Astrocyte of the spinal cord (primary cell): ENCODE measurements at regions not wholly inside any gene's neighbourhood (a gene's known extent, or its start where the extent isn't known, plus 50 kb on each side); places are given as distances from the start of the nearest gene placed in this dataset.

Source experiments
- DNase-seq: peaks from one replicate; pipeline ENCODE4 v3.0.0; 2011; ENCODE audit warnings: low read depth, low spot score
- H3K4me3 ChIP-seq: 2 replicates; pipeline ENCODE4 v1.5.1; 2011; ENCODE audit warnings: low read depth, mild to moderate bottlenecking, low read length, moderate library complexity
- CTCF ChIP-seq: IDR thresholded peaks from 2 replicates; pipeline ENCODE4 v1.5.1; 2012; ENCODE audit warnings: low read depth, mild to moderate bottlenecking, low read length, inconsistent platforms
- in situ Hi-C: cut with HindIII; loops from 2 replicates; pipeline ENCODE4 v1.10.0; 2017; ENCODE audit warnings: low sequenced_read_pairs

GRCh38 chr12:14066021-14066420 lies 84.6 kb upstream of the GRIN2B start:
- DNase-seq: no peak
- in situ Hi-C loops: no loop called here

GRCh38 chr12:14068961-14069360 lies 87.6 kb upstream of the GRIN2B start:
- DNase-seq: no peak
- in situ Hi-C loops: no loop called here
- no peak for TF ChIP-seq CTCF
- H3K4me3 ChIP-seq: no peak overlapping the region

More at GRCh38 chr12:14066021-14066420, 84.6 kb upstream of the GRIN2B start:
- no peak overlapping the region for H3K4me3 ChIP-seq
- TF ChIP-seq CTCF: no peak

- TF ChIP-seq CTCF: no peak
- DNase-seq: no peak
- H3K4me3 ChIP-seq: no peak overlapping the region
- in situ Hi-C loops: no loop called here
Observed at GRCh38 chr12:14071833-14072232, 90.4 kb upstream of the GRIN2B start.

GRCh38 chr12:14072987-14073386 lies 91.6 kb upstream of the GRIN2B start:
- TF ChIP-seq CTCF: no peak
- H3K4me3 ChIP-seq: no peak overlapping the region
- DNase-seq: no peak

GRCh38 chr12:14075797-14076393 lies 94.5 kb upstream of the GRIN2B start:
- in situ Hi-C loops: no loop called here
- no peak overlapping the region for H3K4me3 ChIP-seq
- DNase-seq: no peak
- no peak for TF ChIP-seq CTCF

More at GRCh38 chr12:14072987-14073386, 91.6 kb upstream of the GRIN2B start:
- in situ Hi-C loops: no loop called here

GRCh38 chr12:14076538-14076937 lies 95.1 kb upstream of the GRIN2B start:
- in situ Hi-C loops: no loop called here
- H3K4me3 ChIP-seq: no peak overlapping the region
- DNase-seq: no peak
- no peak for TF ChIP-seq CTCF
